ENCODE measurements at regions not wholly inside any gene's neighbourhood (a gene's known extent, or its start where the extent isn't known, plus 50 kb on each side); places are given as distances from the start of the nearest gene placed in this dataset.
"Not testable (repeated sequence)": the region's sequence is repeated elsewhere in the genome, so short reads cannot be mapped to it uniquely, and the experiment has no call there.

DNA sequence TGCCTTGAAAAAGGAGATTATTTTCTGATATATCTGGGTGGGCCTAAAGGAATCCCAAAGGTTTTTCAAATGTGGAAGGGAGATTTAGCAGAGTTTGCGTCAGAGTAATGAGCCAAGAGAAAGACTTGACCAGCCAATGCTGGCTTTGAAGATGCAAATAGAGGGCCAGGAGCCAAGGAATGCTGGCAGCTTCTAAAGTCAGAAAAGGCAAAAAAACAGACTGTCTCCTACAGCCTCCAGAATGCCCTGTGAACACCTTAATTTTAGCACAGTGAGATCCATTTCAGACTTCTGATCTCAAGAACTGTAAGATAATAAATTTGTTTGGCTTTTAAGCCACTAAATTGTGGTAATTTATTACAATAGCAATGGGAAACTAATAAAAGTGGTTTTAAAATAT is 122.6 kb upstream of the FREM1 start:
- no peak for DNase-seq

- DNase-seq, result no peak
These were observed 110.9 kb upstream of the FREM1 start for GRCh38 chr9:15021146-15021545.

DNA sequence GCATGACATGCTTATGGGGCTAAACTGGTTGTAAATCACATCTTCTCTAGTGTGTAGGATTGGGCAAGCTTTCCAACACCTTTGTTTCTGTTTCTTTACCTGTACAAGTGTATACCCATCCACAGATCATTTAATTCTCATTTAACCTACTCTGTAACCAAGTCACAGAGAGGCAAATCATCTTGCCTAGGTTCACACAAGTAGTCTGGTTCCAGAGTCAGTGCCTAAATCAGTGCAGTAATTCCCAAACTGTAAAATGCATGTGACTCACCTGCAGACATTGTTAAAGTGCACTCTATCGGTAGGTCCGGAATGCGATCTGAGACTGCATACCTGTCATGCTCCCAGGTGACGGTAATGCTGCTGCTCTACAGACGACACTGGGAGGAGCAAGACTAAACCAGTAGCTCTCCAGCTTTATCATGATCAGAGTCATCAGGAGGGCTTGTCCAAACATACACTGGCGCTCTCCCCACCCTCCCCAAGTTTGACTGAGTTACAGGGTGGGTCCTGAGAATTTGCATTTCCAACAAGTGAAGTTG is 107.9 kb upstream of the FREM1 start:
- DNase-seq, result no peak

DNA sequence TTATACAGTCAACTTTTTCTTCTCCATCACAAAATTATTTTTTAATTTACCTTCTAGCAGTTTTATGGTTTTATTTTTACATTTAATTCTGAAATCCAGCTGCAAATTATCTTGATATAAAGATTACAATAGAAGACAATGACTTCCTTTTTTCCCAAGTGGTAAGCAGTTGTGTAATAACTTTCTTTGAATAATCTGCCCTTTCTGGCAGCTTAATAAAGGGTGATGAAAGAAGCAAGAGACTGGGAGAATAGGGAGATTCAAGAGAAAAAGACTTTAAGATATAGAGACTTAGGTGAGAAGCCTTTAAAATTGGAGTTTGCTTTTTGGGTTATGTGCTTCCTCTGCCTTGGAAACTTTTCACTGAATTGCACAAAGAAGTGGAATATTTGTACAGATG is 100.4 kb upstream of the FREM1 start:
- no peak for DNase-seq

- DNase-seq, result no peak
These were observed 97.5 kb upstream of the FREM1 start for GRCh38 chr9:15007698-15008097.

GRCh38 chr9:14994738-14995137 is 84.5 kb upstream of the FREM1 start:
- no peak for DNase-seq

DNA sequence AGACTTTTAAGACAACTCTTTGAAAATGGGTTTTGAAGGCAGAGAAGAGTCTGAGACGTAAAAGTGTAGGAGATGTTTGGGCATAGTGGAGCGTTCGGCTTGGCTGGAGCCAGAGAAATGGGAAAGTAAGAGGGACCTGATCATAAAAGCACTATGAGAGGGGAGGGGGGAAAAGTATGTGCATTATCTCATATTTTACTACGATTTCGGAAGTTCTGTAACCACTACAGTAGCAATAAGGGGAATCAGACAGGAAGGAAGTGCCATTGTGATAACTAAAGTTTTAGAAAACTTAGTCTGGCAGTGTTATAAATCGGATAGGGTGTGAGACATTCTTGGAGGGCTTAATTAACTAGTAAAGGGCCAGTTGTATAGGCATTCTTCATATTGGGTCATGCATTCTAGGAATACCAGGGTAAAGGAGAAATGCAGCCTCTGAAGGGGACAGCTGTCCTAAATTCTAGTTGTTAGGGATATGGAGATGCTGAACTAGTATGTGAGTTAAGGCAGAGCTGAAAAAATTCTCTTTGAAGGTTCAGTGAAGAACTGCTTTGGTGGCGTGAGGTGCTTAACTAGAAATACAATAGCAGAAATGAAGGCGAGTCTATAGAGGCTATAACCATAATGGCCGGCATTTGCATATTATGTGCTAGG is 83.8 kb upstream of the FREM1 start:
- no peak for DNase-seq

- peak; percentile 91 for DNase-seq
These were observed 83.0 kb upstream of the FREM1 start for GRCh38 chr9:14993061-14993800.

GRCh38 chr9:14992516-14992915 is 82.3 kb upstream of the FREM1 start:
- DNase-seq, result no peak

- DNase-seq, result no peak
These were observed 81.9 kb upstream of the FREM1 start for GRCh38 chr9:14992081-14992480.

DNA sequence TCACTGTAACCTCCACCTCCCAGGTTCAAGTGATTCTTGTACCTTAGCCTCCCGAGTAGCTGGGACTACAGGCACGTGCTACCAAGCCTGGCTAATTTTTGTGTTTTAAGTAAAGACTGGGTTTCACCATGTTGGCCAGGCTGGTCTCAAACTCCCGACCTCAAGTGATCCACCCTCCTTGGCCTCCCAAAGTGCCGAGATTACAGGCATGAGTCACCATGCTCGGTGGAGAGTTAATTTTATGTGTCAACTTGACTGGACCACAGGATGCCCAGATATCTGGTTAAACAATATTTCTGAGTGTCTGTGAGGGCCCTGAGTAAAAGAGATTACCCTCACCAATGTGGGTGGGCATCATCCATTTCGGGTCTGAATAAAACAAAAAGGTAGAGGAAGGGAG is 80.4 kb upstream of the FREM1 start:
- not testable (repeated sequence) for DNase-seq

- DNase-seq, result no peak
These were observed 79.6 kb upstream of the FREM1 start for GRCh38 chr9:14989811-14990210.

- not testable (repeated sequence) for DNase-seq
These were observed 79.1 kb upstream of the FREM1 start for GRCh38 chr9:14989336-14989735.

DNA sequence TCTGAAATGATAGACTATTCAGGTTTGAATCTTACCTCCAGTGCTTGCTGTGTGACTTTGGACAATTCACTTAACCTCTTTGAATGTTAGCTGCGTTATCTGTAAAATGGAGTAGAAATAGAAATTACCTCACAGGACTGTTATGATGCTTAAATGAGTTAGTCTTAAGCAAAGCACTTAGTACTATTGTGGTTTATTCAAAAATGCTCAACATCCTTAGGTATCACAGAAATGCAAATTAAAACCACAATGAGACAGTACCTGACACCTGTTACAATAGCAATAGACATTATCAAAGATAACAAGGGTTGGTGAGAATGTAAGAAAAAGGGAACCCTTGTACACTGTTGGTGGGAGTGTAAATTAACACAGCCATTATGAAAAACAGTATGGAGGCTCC is 77.6 kb upstream of the FREM1 start:
- DNase-seq, result no peak

- no peak for DNase-seq
These were observed 75.2 kb upstream of the FREM1 start for GRCh38 chr9:14985419-14985818.

DNA sequence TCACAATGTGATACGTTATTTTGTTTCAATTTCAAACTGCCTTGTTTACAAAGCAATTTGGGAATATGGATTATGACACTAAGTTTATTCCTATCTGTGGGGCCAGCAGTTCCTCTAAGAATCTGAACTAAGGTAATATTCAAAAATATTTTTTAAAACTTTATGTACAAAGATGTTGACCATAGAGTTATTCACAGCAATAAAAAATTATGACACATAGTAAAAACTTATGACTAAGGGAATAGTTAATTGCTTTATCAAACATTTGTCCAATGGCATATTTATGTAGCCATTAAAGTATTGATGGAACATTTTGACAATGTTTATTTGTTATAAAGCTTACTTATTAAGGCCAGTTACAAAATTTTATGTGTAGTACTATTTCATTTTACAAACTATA is 73.4 kb upstream of the FREM1 start:
- DNase-seq, result no peak

DNA sequence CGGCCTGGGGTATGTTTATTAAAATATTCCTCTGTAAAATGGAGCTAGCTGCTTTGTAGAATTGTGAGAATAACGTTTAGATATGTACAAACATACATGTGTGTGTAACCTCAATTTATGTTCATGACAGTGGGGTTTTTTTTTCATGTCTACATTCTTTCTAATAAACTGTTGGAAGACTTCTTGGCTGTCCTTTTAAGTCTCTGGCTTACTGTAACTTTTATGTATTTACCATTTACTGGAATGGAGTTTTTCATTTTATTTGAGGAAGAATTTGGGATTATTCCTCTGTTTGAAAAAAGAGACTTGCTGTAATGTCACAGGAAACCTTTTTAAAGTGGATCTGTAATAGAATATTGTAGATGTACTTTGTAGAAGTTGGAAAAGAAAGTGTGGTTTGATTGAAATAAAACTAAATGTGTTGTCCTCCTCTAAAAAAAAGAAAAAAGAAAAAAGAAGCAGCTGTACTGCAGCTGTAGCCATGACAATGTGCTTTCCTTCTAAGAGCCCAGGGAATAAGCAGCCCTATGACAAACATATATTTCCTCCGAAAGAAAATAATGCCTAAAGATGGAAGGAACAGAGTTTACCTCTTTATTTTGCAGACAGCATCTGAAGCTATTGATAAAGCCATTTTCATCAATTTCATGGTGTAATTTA is 71.2 kb upstream of the FREM1 start:
- DNase-seq, result no peak

DNA sequence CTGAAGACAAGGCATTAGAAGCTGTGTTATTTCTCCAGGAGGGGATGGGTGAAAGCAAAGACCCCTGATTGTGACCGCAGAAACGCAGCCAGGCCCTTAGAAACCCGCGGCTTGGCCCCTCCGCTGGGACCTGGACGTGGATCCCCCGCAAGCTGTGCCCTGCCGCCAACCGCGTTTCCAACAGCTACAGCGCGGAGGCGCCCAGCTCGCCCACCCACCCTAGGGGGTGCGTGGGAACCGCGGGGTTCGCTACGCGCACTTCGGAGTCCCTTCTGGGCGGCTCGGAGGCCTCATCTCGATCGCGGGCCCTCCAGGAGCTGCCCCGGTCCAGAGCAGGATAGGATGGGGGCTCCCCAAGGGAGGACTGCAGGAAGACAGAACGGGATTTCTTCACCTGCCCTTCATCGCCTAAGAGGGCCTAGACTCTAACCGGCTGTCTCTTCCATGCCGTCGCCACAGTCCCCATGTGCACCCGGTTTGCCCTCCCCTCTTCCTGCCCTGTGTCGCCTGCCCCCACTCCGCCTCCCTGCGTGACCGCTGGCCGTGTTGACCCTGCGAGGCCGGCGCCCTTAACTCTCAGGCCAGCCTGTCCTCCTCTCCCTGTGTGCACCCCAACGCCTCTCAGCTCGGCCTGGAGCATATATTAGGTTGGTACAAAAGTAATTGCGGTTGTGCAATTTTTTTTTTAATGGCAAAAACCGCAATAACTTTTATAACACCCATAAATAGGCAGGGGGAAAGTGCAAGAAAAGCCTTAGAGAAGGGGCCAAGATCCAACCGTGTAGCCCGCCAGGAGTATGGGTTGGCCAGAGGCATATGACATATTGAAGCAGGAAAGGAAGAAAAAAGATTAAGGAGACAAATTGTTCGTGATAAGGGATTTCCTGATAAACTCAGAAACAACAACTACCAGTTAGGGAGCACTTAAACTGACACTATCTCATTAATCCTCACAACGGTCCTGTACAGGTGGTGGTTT is 68.1 kb upstream of the FREM1 start:
- no peak for DNase-seq

DNA sequence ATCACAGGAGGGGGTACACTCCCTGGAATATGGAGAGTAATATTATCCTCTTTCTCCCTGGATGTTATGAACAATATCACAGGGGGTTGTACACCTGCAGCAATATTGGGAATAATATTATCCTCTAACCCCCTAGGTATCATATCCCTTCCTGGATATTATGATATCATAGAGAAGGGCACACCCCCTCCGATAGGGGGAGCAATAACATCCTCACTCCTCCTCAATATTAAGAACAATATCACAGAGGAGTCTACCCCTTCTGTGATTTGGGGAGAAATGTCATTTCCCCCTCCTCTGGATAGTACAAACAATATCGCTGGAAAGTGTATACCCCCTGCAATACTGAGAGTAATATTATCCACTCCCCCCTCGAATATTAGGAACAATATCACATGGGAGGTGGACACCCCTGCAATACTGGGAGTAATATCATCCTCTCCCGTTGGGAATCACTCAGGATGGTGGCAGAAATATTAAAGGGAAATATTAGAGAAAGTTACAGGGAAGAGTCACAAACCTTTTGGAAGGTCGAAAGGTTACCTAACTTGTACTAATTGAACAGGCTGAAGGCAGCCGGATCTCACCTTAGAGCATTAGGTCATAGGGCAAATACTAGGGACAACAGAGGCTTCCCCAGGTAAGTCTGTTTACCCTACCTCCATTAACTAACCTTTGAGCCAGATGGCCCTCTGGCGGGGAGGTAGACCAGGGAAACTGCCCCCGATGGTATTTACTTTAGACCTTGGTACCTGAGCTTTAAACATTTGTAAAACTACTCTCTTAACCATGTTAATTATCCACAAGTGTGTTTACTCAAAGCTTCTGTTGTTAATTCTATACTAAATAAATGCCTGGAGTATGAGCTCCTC is 57.5 kb upstream of the FREM1 start:
- DNase-seq, result no peak

DNA sequence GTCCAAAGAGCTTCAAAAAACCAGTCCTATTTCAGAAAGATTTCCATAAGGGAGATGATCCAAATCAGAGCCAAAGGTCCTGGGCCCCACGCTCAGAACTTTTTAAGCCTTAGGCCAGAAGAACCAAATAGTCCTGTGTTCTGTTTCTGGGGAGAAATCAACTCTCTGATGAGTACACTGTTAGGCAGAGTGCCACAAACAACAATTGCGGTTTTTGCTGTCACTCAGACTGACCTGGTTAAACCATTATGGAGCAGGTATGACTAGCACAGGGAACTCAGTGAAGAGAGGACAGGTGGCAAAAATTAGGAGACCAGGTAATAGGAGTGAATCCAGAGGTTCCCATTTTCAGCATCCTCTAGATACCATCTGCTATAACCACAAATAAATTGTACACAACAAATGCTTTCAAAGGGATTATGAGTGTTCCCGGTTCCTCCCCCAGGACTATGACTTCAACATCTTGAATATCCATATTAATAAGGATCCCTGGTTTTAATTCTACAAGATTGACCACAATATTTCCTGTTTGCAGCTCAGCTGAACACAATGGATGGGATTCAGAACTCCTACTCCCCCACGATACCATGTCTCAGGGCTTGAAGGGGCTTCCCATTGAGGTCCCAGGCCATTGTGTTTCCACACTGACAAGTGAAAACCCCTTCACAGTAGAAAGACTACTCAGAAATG is 52.1 kb upstream of the FREM1 start:
- no peak for DNase-seq
